Activated naive CD8-positive, alpha-beta T cell treated with anti-CD3 and anti-CD28 coated beads, Interleukin-2, amount 10 ng/mL, durations not matched to agents 7 days and 5 days (primary cell): ENCODE measurements at regions not wholly inside any gene's neighbourhood (a gene's known extent, or its start where the extent isn't known, plus 50 kb on each side); places are given as distances from the start of the nearest gene placed in this dataset.
"Not testable (repeated sequence)": the region's sequence is repeated elsewhere in the genome, so short reads cannot be mapped to it uniquely, and the experiment has no call there.

ENCODE experiments used
- ATAC-seq: fragments of 150-1000 bp; cut with Tn5 transposase; one replicate; pipeline ENCODE4 v1.10.0; 2021; ENCODE audit warnings: low read depth, moderate library complexity
- POLR2A ChIA-PET: fragments of 350-600 bp; sonication (Branson Sonifier 250); formaldehyde crosslinking; loops from one replicate; lab custom pipeline; 2021; ENCODE audit warnings: antibody characterized with exemption; lab: Charles Lee
- DNase-seq: peaks from one replicate; pipeline ENCODE4 v3.0.0; 2021
- H3K27ac Mint-ChIP-seq: one replicate; pipeline ENCODE4 v1.8.0; 2022; ENCODE audit warnings: mild to moderate bottlenecking, mixed read lengths
- H3K27me3 Mint-ChIP-seq: one replicate; pipeline ENCODE4 v1.8.0; 2022; ENCODE audit warnings: mild to moderate bottlenecking, moderate library complexity, mixed read lengths
- H3K36me3 Mint-ChIP-seq: one replicate; pipeline ENCODE4 v1.8.0; 2021; ENCODE audit warnings: mild to moderate bottlenecking, mixed read lengths
- H3K4me1 Mint-ChIP-seq: one replicate; pipeline ENCODE4 v1.8.0; 2021; ENCODE audit warnings: mixed read lengths
- H3K4me3 Mint-ChIP-seq: one replicate; pipeline ENCODE4 v1.8.0; 2022; ENCODE audit warnings: mild to moderate bottlenecking, moderate library complexity, mixed read lengths
- H3K9me3 Mint-ChIP-seq: one replicate; pipeline ENCODE4 v1.8.0; 2021; ENCODE audit warnings: mixed read lengths

- Mint-ChIP-seq H3K27ac (no peak overlapping the region), H3K4me1 (no peaks in the 10 kb centered on the region), H3K4me3 (no peak overlapping the region), H3K27me3 (no peaks in the 10 kb centered on the region), H3K9me3 (no peaks in the 10 kb centered on the region), H3K36me3 (no peaks in the 10 kb centered on the region)
- ATAC-seq (no peak), DNase-seq (no peak)
- POLR2A ChIA-PET, result no interaction called here
These were observed 464.3 kb downstream of the EPM2A start for GRCh38 chr6:145271040-145271439.

- no peak overlapping the region for H3K4me3 Mint-ChIP-seq
These were observed 463.7 kb downstream of the EPM2A start for GRCh38 chr6:145271577-145271976.

GRCh38 chr6:145272246-145272645 lies 463.1 kb downstream of the EPM2A start:
- ATAC-seq (no peak), DNase-seq (no peak)
- H3K36me3 Mint-ChIP-seq, result no peaks in the 10 kb centered on the region
- no peaks in the 10 kb centered on the region for H3K9me3 Mint-ChIP-seq
- H3K4me1 Mint-ChIP-seq, result no peaks in the 10 kb centered on the region
- H3K4me3 Mint-ChIP-seq, result no peak overlapping the region
- no peaks in the 10 kb centered on the region for H3K27me3 Mint-ChIP-seq
- POLR2A ChIA-PET, result no interaction called here
- no peak overlapping the region for H3K27ac Mint-ChIP-seq

More at GRCh38 chr6:145271577-145271976, 463.7 kb downstream of the EPM2A start:
- Mint-ChIP-seq H3K27ac (no peak overlapping the region), H3K9me3 (no peaks in the 10 kb centered on the region), H3K4me1 (no peaks in the 10 kb centered on the region), H3K36me3 (no peaks in the 10 kb centered on the region), H3K27me3 (no peaks in the 10 kb centered on the region)
- no peak for DNase-seq
- ATAC-seq, result no peak
- POLR2A ChIA-PET, result no interaction called here

GRCh38 chr6:145273136-145273535 lies 462.2 kb downstream of the EPM2A start:
- Mint-ChIP-seq H3K4me3 (no peak overlapping the region), H3K4me1 (no peaks in the 10 kb centered on the region), H3K9me3 (no peaks in the 10 kb centered on the region), H3K27me3 (no peaks in the 10 kb centered on the region), H3K27ac (no peak overlapping the region), H3K36me3 (no peaks in the 10 kb centered on the region)
- POLR2A ChIA-PET, result no interaction called here
- ATAC-seq (no peak), DNase-seq (no peak)

GRCh38 chr6:145274083-145274482 lies 461.2 kb downstream of the EPM2A start:
- ATAC-seq (no peak), DNase-seq (no peak)
- H3K27ac Mint-ChIP-seq, result no peak overlapping the region
- H3K4me3 Mint-ChIP-seq, result no peak overlapping the region
- H3K36me3 Mint-ChIP-seq, result no peaks in the 10 kb centered on the region
- H3K9me3 Mint-ChIP-seq, result no peaks in the 10 kb centered on the region
- POLR2A ChIA-PET, result no interaction called here
- H3K4me1 Mint-ChIP-seq, result no peaks in the 10 kb centered on the region
- no peaks in the 10 kb centered on the region for H3K27me3 Mint-ChIP-seq

- H3K4me1 Mint-ChIP-seq, result no peaks in the 10 kb centered on the region
- no peak for DNase-seq
- no peaks in the 10 kb centered on the region for H3K27me3 Mint-ChIP-seq
- no peak overlapping the region for H3K4me3 Mint-ChIP-seq
- no peaks in the 10 kb centered on the region for H3K9me3 Mint-ChIP-seq
- ATAC-seq, result no peak
- POLR2A ChIA-PET, result no interaction called here
- H3K27ac Mint-ChIP-seq, result no peak overlapping the region
- no peaks in the 10 kb centered on the region for H3K36me3 Mint-ChIP-seq
These were observed 460.3 kb downstream of the EPM2A start for GRCh38 chr6:145275019-145275418.

GRCh38 chr6:145275787-145276186 lies 459.5 kb downstream of the EPM2A start:
- H3K36me3 Mint-ChIP-seq, result no peaks in the 10 kb centered on the region
- H3K4me1 Mint-ChIP-seq, result no peaks in the 10 kb centered on the region
- no peak overlapping the region for H3K4me3 Mint-ChIP-seq
- no peak overlapping the region for H3K27ac Mint-ChIP-seq
- H3K9me3 Mint-ChIP-seq, result peaks cover 1% of the 10 kb centered on the region
- ATAC-seq (no peak), DNase-seq (no peak)
- POLR2A ChIA-PET, result no interaction called here
- H3K27me3 Mint-ChIP-seq, result no peaks in the 10 kb centered on the region

- H3K4me1 Mint-ChIP-seq, result no peaks in the 10 kb centered on the region
- H3K4me3 Mint-ChIP-seq, result no peak overlapping the region
- DNase-seq, result no peak
- POLR2A ChIA-PET, result no interaction called here
- no peaks in the 10 kb centered on the region for H3K36me3 Mint-ChIP-seq
- ATAC-seq, result no peak
- no peaks in the 10 kb centered on the region for H3K27me3 Mint-ChIP-seq
- peaks cover 1% of the 10 kb centered on the region for H3K9me3 Mint-ChIP-seq
- no peak overlapping the region for H3K27ac Mint-ChIP-seq
These were observed 458.6 kb downstream of the EPM2A start for GRCh38 chr6:145276756-145277155.

GRCh38 chr6:145277358-145278086 lies 457.8 kb downstream of the EPM2A start:
- H3K9me3 Mint-ChIP-seq, result peaks cover 1% of the 10 kb centered on the region
- no peak overlapping the region for H3K4me3 Mint-ChIP-seq
- H3K27me3 Mint-ChIP-seq, result no peaks in the 10 kb centered on the region
- no peaks in the 10 kb centered on the region for H3K4me1 Mint-ChIP-seq
- no peak for DNase-seq
- POLR2A ChIA-PET, result no interaction called here
- no peak for ATAC-seq
- no peak overlapping the region for H3K27ac Mint-ChIP-seq
- H3K36me3 Mint-ChIP-seq, result no peaks in the 10 kb centered on the region

- ATAC-seq (no peak), DNase-seq (no peak)
- H3K9me3 Mint-ChIP-seq, result peaks cover 1% of the 10 kb centered on the region
- H3K36me3 Mint-ChIP-seq, result no peaks in the 10 kb centered on the region
- no peak overlapping the region for H3K4me3 Mint-ChIP-seq
- H3K4me1 Mint-ChIP-seq, result no peaks in the 10 kb centered on the region
- POLR2A ChIA-PET, result no interaction called here
- H3K27ac Mint-ChIP-seq, result no peak overlapping the region
- H3K27me3 Mint-ChIP-seq, result no peaks in the 10 kb centered on the region
These were observed 457.0 kb downstream of the EPM2A start for GRCh38 chr6:145278163-145278807.

GRCh38 chr6:145279551-145279950 lies 455.8 kb downstream of the EPM2A start:
- Mint-ChIP-seq H3K4me3 (no peak overlapping the region), H3K4me1 (no peaks in the 10 kb centered on the region), H3K9me3 (peaks cover 1% of the 10 kb centered on the region), H3K27me3 (no peaks in the 10 kb centered on the region), H3K36me3 (no peaks in the 10 kb centered on the region), H3K27ac (no peak overlapping the region)
- ATAC-seq (no peak), DNase-seq (no peak)
- POLR2A ChIA-PET, result no interaction called here

GRCh38 chr6:145279993-145280392 lies 455.3 kb downstream of the EPM2A start:
- H3K4me1 Mint-ChIP-seq, result no peaks in the 10 kb centered on the region
- H3K36me3 Mint-ChIP-seq, result no peaks in the 10 kb centered on the region
- H3K27ac Mint-ChIP-seq, result no peak overlapping the region
- H3K27me3 Mint-ChIP-seq, result no peaks in the 10 kb centered on the region
- DNase-seq (no peak), ATAC-seq (no peak)
- no peak overlapping the region for H3K4me3 Mint-ChIP-seq
- H3K9me3 Mint-ChIP-seq, result peaks cover 1% of the 10 kb centered on the region
- POLR2A ChIA-PET, result no interaction called here

- H3K27me3 Mint-ChIP-seq, DNase-seq, ATAC-seq, H3K9me3 Mint-ChIP-seq, H3K4me1 Mint-ChIP-seq, POLR2A ChIA-PET, H3K36me3 Mint-ChIP-seq, H3K4me3 Mint-ChIP-seq, H3K27ac Mint-ChIP-seq: not testable (repeated sequence)
These were observed 452.1 kb downstream of the EPM2A start for GRCh38 chr6:145283209-145283608.

- H3K36me3 Mint-ChIP-seq, result no peaks in the 10 kb centered on the region
- no peaks in the 10 kb centered on the region for H3K27me3 Mint-ChIP-seq
- no peak for ATAC-seq
- H3K27ac Mint-ChIP-seq, result no peak overlapping the region
- POLR2A ChIA-PET, result no interaction called here
- H3K4me3 Mint-ChIP-seq, result no peak overlapping the region
- no peaks in the 10 kb centered on the region for H3K4me1 Mint-ChIP-seq
- no peak for DNase-seq
- peaks cover 1% of the 10 kb centered on the region for H3K9me3 Mint-ChIP-seq
These were observed 451.5 kb downstream of the EPM2A start for GRCh38 chr6:145283856-145284255.
